ENCODE measurements at regions not wholly inside any gene's neighbourhood (a gene's known extent, or its start where the extent isn't known, plus 50 kb on each side); places are given as distances from the start of the nearest gene placed in this dataset.

GRCh38 chr15:35629766-35630165 lies 83.8 kb upstream of the DPH6 start:
- TF ChIP-seq POLR2A (IDR thresholded peaks at IDR 0.05; ENCODE audit: low read depth, low read length) (no peak), RCOR1 (IDR thresholded peaks at IDR 0.05; ENCODE audit: insufficient replicate concordance, low read length) (no peak), RFX5 (IDR thresholded peaks at IDR 0.05; ENCODE audit: low read depth, low read length) (no peak), BHLHE40 (IDR thresholded peaks at IDR 0.05; ENCODE audit: low read depth, low read length) (no peak), CTCF (conservative IDR thresholded peaks at IDR 0.05; ENCODE audit: low read depth, low read length) (no peak), RAD21 (IDR thresholded peaks at IDR 0.05; ENCODE audit: low read length) (no peak), CHD1 (IDR thresholded peaks at IDR 0.05; ENCODE audit: low read depth, low read length) (no peak), MXI1 (IDR thresholded peaks at IDR 0.05; ENCODE audit: borderline replicate concordance, low read depth, low read length) (no peak), USF2 (IDR thresholded peaks at IDR 0.05; ENCODE audit: low read depth, low read length) (no peak)

Measured in IMR-90 (cell line).